KBM-7 (cell line): ENCODE measurements at regions not wholly inside any gene's neighbourhood (a gene's known extent, or its start where the extent isn't known, plus 50 kb on each side); places are given as distances from the start of the nearest gene placed in this dataset.

Experiments used
- DNase-seq: peaks from one replicate; pipeline ENCODE4 v3.0.0-alpha.2; 2015
- in situ Hi-C: fragments of 300-500 bp; cut with MboI; formaldehyde crosslinking; loops from 2 replicates; pipeline ENCODE4 v1.14.3; 2020; ENCODE audit warnings: low sequenced_read_pairs, low pct_unique_long_range_greater_than_20kb, mixed read lengths

- DNase-seq = no peak
- in situ Hi-C loops = no loop called here
Observed at GRCh38 chrY:8151561-8151960, 1185.7 kb upstream of the TSPY4 start.

DNA sequence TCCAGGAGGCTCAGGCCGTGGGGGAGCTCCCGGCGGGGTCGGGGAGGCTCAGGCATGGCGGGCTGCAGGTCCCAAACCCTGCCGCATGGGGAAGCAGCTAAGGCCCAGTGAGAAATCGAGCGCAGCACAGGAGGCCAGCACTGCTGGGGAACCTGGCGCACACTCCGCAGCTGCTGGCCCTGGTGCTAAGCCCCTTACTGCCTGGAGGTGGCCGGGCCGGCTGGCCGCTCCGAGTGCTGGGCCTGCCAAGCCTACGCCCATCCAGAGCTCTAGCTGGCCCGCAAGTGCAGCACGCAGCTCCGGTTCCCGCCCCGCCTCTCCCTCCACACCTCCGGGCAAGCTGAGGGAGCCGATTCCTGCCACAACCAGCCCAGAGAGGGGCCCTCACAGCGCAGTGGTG lies 1208.7 kb upstream of the TSPY4 start:
- DNase-seq = no peak
- in situ Hi-C loops = no loop called here

- in situ Hi-C loops = no loop called here
- no peak for DNase-seq
Observed at GRCh38 chrY:8125907-8126571, 1211.2 kb upstream of the TSPY4 start.

DNA sequence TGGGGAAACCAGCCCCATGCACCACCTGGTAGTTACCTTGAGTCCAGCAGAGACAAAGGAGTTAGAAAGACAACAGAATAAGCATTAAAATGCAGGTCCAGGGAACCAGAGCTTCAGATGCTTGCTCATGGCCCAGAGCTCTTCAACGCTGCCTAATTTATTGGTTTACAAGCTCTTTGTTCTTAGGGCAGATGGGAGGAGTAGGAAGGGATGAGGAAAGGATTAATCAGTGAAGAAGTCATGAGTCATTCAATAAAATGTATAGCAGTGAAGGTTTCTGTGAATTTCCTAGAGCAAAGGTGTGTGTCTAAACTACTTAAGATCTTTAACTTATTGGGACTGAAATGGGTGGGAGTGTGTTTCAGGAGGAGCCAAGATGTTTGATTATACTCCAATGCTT lies 1210.3 kb upstream of the AMELY start:
- in situ Hi-C loops = no loop called here
- no peak for DNase-seq

DNA sequence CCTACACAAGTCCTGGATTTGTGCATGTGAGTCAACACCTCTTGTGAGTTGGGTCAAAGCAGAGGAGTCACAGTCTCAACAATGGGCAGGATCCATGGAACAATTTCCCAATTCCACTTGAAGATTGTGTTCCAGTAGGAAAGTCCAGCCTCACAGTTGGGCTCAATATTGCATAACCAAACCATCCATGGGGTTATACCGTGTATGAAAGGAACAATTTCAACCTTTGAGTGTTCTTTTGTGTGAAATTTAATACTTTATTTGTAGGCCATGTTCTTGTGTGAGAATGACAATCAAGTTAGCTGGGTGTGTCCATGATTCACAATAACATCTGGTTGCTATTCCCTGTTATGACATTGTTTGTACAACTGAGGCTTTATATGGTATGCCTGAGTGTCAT lies 1182.9 kb upstream of the AMELY start:
- DNase-seq = no peak
- in situ Hi-C loops = no loop called here

DNA sequence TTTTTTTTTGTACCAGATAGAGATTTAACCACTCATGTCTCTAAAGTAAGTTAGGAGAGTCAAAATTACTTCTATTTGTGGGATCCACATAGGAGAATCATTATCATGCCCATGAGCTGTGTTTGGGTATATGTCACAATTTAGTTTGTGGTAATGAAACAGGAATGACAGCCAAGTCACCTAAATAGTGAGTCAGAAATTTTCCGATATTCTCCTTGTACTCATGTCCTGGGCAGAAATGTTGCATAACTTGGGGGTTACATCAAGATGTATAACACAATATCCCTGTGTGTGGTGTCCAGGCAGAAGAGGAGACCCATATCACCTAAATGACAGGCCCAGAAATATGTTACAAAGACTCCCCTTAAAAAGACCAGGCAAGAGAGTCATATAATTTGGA lies 1181.4 kb upstream of the AMELY start:
- no peak for DNase-seq
- in situ Hi-C loops = no loop called here

DNA sequence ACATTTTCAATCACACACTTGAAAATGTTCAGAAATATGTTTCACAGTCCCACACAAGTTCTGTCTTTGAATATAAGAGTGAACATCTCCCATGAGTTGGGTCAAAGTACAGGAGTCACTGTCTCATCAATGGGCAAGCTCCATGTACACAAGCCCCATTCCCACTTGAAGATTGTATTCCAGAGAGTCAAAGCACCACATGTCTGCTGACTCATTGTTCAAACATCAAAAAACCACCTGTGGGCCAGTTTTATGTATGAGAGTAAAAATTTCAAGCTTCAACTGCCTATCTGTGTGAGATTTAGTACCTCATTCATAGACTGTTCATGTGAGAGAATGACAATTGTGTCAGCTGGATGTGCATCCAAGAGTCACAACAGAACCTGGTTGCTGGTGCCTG lies 1174.4 kb upstream of the AMELY start:
- DNase-seq = no peak
- in situ Hi-C loops = no loop called here

- in situ Hi-C loops = no loop called here
- DNase-seq = no peak
Observed at GRCh38 chrY:8084192-8084591, 1172.6 kb upstream of the AMELY start.

DNA sequence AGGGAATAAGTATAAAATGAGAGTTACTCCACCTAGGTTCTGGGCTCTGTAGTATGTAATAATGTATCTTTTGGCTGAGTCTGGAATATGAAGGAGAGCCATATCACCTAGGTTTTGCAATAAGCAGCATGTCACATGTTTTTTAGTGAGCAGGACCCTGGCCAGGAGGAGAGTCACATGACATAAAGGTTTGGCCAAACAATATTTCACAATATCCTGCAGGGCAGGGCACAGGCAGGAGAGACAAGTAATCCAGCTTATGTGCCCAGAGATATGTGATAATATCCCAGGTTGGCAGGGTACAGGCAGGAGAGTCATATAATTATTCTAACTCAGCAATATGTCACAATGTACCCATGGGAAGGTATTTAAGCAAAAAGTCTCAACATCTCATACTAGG lies 1169.6 kb upstream of the AMELY start:
- in situ Hi-C loops = no loop called here
- DNase-seq = no peak

- in situ Hi-C loops = no loop called here
- DNase-seq = no peak
Observed at GRCh38 chrY:8065220-8065619, 1153.7 kb upstream of the AMELY start.

- in situ Hi-C loops = no loop called here
- no peak for DNase-seq
Observed at GRCh38 chrY:8064500-8064899, 1152.9 kb upstream of the AMELY start.

GRCh38 chrY:8063973-8064372 lies 1152.4 kb upstream of the AMELY start:
- in situ Hi-C loops = no loop called here
- DNase-seq = no peak

DNA sequence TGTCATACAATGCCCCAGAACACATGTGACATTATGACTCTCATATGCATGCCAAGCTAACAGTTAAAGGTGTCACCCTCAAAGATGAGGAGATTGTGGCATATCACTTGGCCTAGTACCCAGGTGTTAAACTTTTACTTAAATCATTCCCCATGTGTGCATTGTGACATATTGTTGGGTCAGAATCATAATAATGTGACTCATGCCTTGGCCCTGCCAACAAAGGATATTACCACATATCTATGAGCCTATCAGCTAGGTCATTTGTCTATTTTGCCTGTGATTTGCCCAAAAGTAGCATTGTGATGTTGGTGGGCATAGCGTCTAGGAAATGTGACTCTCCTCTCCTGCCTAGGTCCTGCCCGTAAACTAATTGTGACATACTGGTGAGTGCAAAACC lies 1147.1 kb upstream of the AMELY start:
- in situ Hi-C loops = no loop called here
- no peak for DNase-seq

- DNase-seq = no peak
- in situ Hi-C loops = no loop called here
Observed at GRCh38 chrY:8051340-8051739, 1139.8 kb upstream of the AMELY start.

DNA sequence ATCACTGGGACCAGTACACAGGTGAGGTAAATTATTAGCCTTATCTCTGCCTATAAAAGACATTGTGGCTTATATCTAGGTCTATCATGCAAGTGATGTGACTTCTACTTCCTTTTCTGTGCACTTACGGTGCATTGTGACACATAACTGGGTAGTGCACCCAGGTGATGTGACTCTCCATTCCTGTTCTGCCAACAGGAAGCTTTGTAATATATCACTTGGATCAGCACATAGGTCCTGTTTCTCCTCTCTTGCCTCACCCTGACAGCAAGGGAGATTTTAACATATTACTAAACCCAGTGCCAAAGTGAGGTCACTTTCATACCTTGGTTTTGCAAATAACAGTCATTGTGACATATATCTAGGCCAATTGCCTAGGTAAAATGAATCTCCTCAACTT lies 1129.7 kb upstream of the AMELY start:
- no peak for DNase-seq
- in situ Hi-C loops = no loop called here

GRCh38 chrY:8036563-8036962 lies 1125.0 kb upstream of the AMELY start:
- no peak for DNase-seq
- in situ Hi-C loops = no loop called here

- DNase-seq = no peak
- in situ Hi-C loops = no loop called here
Observed at GRCh38 chrY:8035653-8036052, 1124.1 kb upstream of the AMELY start.

- DNase-seq = no peak
- in situ Hi-C loops = no loop called here
Observed at GRCh38 chrY:8034673-8035072, 1123.1 kb upstream of the AMELY start.

- in situ Hi-C loops = no loop called here
- DNase-seq = no peak
Observed at GRCh38 chrY:8033200-8033599, 1121.6 kb upstream of the AMELY start.

GRCh38 chrY:8020540-8020939 lies 1109.0 kb upstream of the AMELY start:
- in situ Hi-C loops = no loop called here
- no peak for DNase-seq

DNA sequence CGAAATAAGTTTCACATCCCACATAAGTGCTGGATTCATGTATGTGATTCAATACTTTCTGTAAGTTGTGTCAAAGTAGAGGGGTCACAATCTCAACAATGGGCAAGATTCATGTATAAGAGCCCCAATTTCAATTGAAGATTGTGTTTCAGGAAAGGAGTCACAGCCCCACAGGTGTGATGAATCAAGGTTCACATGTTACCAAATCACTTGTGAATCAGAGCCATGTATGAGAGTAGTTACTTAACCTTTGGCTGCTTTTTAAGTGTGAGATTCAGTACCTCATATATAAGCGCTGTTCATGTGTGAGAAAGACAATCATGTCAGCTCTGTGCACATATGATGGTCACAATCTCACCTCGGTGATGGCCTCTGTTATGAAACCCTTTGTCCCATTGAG lies 1100.0 kb upstream of the AMELY start:
- no peak for DNase-seq
- in situ Hi-C loops = no loop called here

DNA sequence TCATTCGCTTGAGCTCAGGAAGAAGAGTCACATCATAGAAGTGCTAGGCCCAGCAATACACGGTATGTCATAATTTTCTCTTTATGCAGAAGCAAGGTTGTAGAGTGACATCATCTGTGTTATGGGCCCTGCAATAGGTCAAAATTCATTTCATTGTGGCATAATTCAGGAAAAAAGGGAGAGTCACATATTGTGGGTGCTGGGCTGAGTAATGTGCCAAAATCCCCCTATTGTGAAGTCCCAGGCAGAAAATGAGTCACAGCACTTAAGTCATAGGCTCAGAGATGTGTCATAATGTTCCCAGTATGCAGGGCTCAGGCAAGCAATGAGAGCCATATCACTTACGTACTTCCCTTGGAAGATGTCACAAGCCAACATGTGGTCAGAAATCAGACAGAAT lies 1092.6 kb upstream of the AMELY start:
- in situ Hi-C loops = no loop called here
- no peak for DNase-seq
